Calu3 (cell line): ENCODE measurements at regions not wholly inside any gene's neighbourhood (a gene's known extent, or its start where the extent isn't known, plus 50 kb on each side); places are given as distances from the start of the nearest gene placed in this dataset.

Experiments
- BruUV-seq: library from RNA; stranded (reverse); fragments of 400-500 nt; replicated peaks from 2 replicates; lab custom pipeline; 2021; lab: Mats Ljungman, UMichigan
- CTCF ChIA-PET: fragments of 300-600 bp; sonication (Branson Sonifier 250); formaldehyde crosslinking; loops from one replicate; lab custom pipeline; 2022; ENCODE audit warnings: antibody characterized with exemption; lab: Charles Lee
- DNase-seq: peaks from one replicate; pipeline ENCODE4 v3.0.0; 2022
- H3K27ac Mint-ChIP-seq: one replicate; pipeline ENCODE4 v1.8.0; 2022; ENCODE audit warnings: mixed read lengths; ENCODE audit not compliant: unreplicated experiment
- H3K27me3 Mint-ChIP-seq: one replicate; pipeline ENCODE4 v1.8.0; 2022; ENCODE audit warnings: mixed read lengths; ENCODE audit not compliant: unreplicated experiment
- H3K36me3 Mint-ChIP-seq: one replicate; pipeline ENCODE4 v1.8.0; 2022; ENCODE audit warnings: mild to moderate bottlenecking, moderate library complexity, mixed read lengths; ENCODE audit not compliant: insufficient read depth, unreplicated experiment
- H3K4me1 Mint-ChIP-seq: one replicate; pipeline ENCODE4 v1.8.0; 2022; ENCODE audit warnings: mild to moderate bottlenecking, low read depth, mixed read lengths; ENCODE audit not compliant: unreplicated experiment
- H3K4me3 Mint-ChIP-seq: one replicate; pipeline ENCODE4 v1.8.0; 2022; ENCODE audit warnings: mild to moderate bottlenecking, low read depth, moderate library complexity, mixed read lengths; ENCODE audit not compliant: unreplicated experiment
- H3K9me3 Mint-ChIP-seq: one replicate; pipeline ENCODE4 v1.8.0; 2022; ENCODE audit warnings: low read depth, mixed read lengths; ENCODE audit not compliant: unreplicated experiment
- intact Hi-C: fragments of 100-400 bp; cut with micrococcal nuclease; formaldehyde crosslinking; loops from one replicate; pipeline ENCODE4 v1.10.0; 2022; ENCODE audit not compliant: unreplicated experiment
- TF ChIP-seq, protein P1 (sequence below): fragments of 200-600 bp; IDR thresholded peaks from one replicate; pipeline ENCODE4 v1.8.0; 2022; ENCODE audit warnings: antibody characterized with exemption; ENCODE audit not compliant: unreplicated experiment

DNA sequence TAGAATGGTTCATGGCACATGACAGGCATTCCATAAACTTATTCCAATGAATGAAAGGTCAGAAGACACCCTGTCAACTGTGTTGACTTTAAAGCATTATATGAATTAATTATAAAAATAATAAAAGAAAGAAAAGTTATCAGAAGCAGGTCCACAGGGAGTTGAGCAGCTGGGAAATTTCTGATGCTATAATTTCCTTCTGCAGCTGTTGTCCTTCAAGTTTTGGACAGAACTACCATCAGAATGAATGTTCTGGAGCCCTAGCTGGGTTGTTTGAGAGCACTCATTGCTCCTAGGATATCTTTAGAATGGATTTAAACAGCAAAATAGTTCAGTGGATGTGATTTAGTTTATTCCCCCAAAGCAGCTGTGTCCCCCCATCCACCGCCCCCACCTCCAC lies 232.4 kb upstream of the PROK2 start:
- Mint-ChIP-seq H3K36me3 (no peaks in the 10 kb centered on the region), H3K9me3 (no peaks in the 10 kb centered on the region), H3K4me1 (no peaks in the 10 kb centered on the region), H3K4me3 (no peak overlapping the region), H3K27ac (no peak overlapping the region), H3K27me3 (peaks cover 26% of the 10 kb centered on the region)
- no peak for DNase-seq
- TF ChIP-seq, protein P1, sequence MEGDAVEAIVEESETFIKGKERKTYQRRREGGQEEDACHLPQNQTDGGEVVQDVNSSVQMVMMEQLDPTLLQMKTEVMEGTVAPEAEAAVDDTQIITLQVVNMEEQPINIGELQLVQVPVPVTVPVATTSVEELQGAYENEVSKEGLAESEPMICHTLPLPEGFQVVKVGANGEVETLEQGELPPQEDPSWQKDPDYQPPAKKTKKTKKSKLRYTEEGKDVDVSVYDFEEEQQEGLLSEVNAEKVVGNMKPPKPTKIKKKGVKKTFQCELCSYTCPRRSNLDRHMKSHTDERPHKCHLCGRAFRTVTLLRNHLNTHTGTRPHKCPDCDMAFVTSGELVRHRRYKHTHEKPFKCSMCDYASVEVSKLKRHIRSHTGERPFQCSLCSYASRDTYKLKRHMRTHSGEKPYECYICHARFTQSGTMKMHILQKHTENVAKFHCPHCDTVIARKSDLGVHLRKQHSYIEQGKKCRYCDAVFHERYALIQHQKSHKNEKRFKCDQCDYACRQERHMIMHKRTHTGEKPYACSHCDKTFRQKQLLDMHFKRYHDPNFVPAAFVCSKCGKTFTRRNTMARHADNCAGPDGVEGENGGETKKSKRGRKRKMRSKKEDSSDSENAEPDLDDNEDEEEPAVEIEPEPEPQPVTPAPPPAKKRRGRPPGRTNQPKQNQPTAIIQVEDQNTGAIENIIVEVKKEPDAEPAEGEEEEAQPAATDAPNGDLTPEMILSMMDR, result no peak
- no TSS peak for BruUV-seq
- intact Hi-C loops, result no loop called here
- CTCF ChIA-PET, result interaction anchor here (0.6 kb wide), 1 partner anchor 78 kb away, joined by 3 read pairs; no protein-coding TSS in a partner anchor

DNA sequence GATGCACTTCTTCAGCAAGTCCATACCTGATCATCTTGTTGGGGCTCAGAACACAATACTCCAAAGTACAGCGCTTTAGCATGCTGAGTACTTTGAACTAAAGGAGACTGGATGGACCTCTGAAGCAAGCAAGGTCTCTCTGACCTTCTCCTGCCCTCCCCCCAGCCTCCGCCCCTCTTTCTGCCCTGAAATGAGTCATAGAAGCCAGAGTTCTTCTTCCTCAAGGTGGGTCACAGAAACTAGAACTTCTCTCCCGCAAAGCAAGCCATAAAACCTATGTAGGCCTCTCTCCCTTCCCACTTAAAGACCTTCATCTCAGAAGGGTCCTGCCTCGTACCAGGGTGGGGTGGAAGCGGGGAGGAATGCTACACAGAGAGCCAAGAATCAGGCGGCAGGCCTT lies 230.5 kb upstream of the PROK2 start:
- Mint-ChIP-seq H3K4me3 (no peak overlapping the region), H3K4me1 (no peaks in the 10 kb centered on the region), H3K27ac (no peak overlapping the region), H3K9me3 (no peaks in the 10 kb centered on the region), H3K27me3 (peaks cover 36% of the 10 kb centered on the region), H3K36me3 (no peaks in the 10 kb centered on the region)
- DNase-seq, result no peak
- TF ChIP-seq, protein P1, result no peak
- intact Hi-C loops, result no loop called here
- CTCF ChIA-PET, result no interaction called here
- BruUV-seq, result no TSS peak

DNA sequence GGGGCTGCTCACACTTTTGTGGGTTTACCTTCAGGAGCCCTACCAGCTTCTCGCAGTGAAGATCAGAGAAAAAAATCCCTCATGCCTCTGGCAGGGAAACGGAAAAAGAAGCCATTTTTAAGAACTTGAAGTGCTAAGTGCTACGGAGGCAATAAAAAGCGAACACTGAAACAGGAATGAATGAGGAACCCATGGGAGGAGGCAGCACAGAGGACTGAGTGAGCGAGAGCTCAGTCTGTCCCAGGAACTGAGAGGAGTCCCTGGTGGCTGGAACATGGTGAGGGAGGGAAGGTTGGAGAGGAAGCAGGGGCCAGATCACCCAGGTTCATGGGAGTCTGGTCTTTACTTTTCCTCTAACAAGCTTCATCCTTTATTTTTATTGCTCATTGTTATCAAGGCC lies 228.1 kb upstream of the PROK2 start:
- no TSS peak for BruUV-seq
- Mint-ChIP-seq H3K36me3 (no peaks in the 10 kb centered on the region), H3K4me3 (no peak overlapping the region), H3K9me3 (no peaks in the 10 kb centered on the region), H3K4me1 (no peaks in the 10 kb centered on the region), H3K27me3 (peaks cover 59% of the 10 kb centered on the region), H3K27ac (no peak overlapping the region)
- CTCF ChIA-PET, result interaction anchor here (0.7 kb wide), 2 partner anchors 73 to 160 kb away, joined by 3 to 4 read pairs; no protein-coding TSS in a partner anchor
- TF ChIP-seq, protein P1, result no peak
- intact Hi-C loops, result no loop called here
- DNase-seq, result no peak

DNA sequence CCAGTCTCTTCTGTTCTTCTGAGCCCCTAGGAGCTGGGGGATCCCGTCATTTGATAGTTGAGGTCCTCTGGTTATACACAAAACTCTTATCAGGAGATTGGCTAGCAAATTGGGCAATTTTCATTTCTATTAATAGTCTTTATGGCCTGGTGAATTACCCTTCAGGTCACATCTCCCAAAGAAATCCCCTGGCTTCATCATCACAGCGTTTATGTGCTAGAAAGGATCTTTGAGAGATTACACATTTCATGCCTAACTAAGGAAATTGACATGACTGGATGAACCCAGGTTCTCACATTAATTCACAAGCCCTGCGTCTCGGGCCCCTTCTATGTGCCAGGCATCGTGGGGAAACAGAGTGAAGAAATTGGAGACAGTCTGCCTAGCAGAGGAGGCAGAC lies 227.4 kb upstream of the PROK2 start:
- no TSS peak for BruUV-seq
- H3K4me3 Mint-ChIP-seq, result no peak overlapping the region

More for the DNA sequence above, 227.4 kb upstream of the PROK2 start:
- CTCF ChIA-PET, result interaction anchor here (0.7 kb wide), 1 partner anchor 74 kb away, joined by 3 read pairs; no protein-coding TSS in a partner anchor
- DNase-seq, result no peak
- Mint-ChIP-seq H3K4me1 (no peaks in the 10 kb centered on the region), H3K27ac (no peak overlapping the region), H3K36me3 (no peaks in the 10 kb centered on the region), H3K9me3 (no peaks in the 10 kb centered on the region), H3K27me3 (peaks cover 67% of the 10 kb centered on the region)
- TF ChIP-seq, protein P1, result no peak
- intact Hi-C loops, result no loop called here
